Testis (tissue), 2 donors: ENCODE measurements at regions not wholly inside any gene's neighbourhood (a gene's known extent, or its start where the extent isn't known, plus 50 kb on each side); places are given as distances from the start of the nearest gene placed in this dataset.

Experiments used
- CTCF ChIP-seq, 3 experiments: fragments of 450-650 bp in 2 of 3; fragments of 200-600 bp in 1 of 3; sonication (generic) in 1 of 3; IDR thresholded peaks; one replicate each; pipeline ENCODE4 v1.5.1; 2016 to 2019; ENCODE audit warnings: antibody characterized with exemption in 3 of 3, mild to moderate bottlenecking in 2 of 3, moderate library complexity in 1 of 3
- POLR2A ChIP-seq: fragments of 450-650 bp; IDR thresholded peaks from one replicate; pipeline ENCODE4 v1.6.1; 2017; ENCODE audit warnings: antibody characterized with exemption, mild to moderate bottlenecking, moderate library complexity

- TF ChIP-seq CTCF (IDR thresholded peaks at IDR 0.05) (no peak), POLR2A (no peak)
Measured at GRCh38 chr5:9761706-9762105, 131.6 kb upstream of the TAS2R1 start.
